HEK293T (cell line): ENCODE measurements at regions not wholly inside any gene's neighbourhood (a gene's known extent, or its start where the extent isn't known, plus 50 kb on each side); places are given as distances from the start of the nearest gene placed in this dataset.

Experiments
- BHLHE40 ChIP-seq: fragments of 450-650 bp; IDR thresholded peaks from 2 replicates; pipeline ENCODE4 v1.6.1; 2016; ENCODE audit warnings: mild to moderate bottlenecking, moderate library complexity, borderline replicate concordance
- ELF4 ChIP-seq: fragments of 450-650 bp; IDR thresholded peaks from 2 replicates; pipeline ENCODE4 v1.6.1; 2017; ENCODE audit warnings: antibody characterized with exemption
- FOXA1 ChIP-seq: fragments of 450-650 bp; IDR thresholded peaks from 2 replicates; pipeline ENCODE4 v1.6.1; 2016; ENCODE audit warnings: mild to moderate bottlenecking
- FOXK2 ChIP-seq: fragments of 450-650 bp; IDR thresholded peaks from 2 replicates; pipeline ENCODE4 v1.6.1; 2016; ENCODE audit warnings: mild to moderate bottlenecking
- FOXM1 ChIP-seq: fragments of 450-650 bp; IDR thresholded peaks from 2 replicates; pipeline ENCODE4 v1.6.1; 2017; ENCODE audit warnings: mild to moderate bottlenecking, borderline replicate concordance
- HDGF ChIP-seq: fragments of 450-650 bp; IDR thresholded peaks from 2 replicates; pipeline ENCODE4 v1.6.1; 2017; ENCODE audit warnings: antibody characterized with exemption, borderline replicate concordance
- L3MBTL2 ChIP-seq: fragments of 450-650 bp; conservative IDR thresholded peaks from 2 replicates; pipeline ENCODE4 v1.6.1; 2016; ENCODE audit warnings: mild to moderate bottlenecking
- LEF1 ChIP-seq: fragments of 450-650 bp; IDR thresholded peaks from 2 replicates; pipeline ENCODE4 v1.6.1; 2017; ENCODE audit warnings: mild to moderate bottlenecking, borderline replicate concordance
- NFRKB ChIP-seq: fragments of 450-650 bp; IDR thresholded peaks from 2 replicates; pipeline ENCODE4 v1.6.1; 2016; ENCODE audit warnings: mild to moderate bottlenecking, moderate library complexity
- SP1 ChIP-seq: fragments of 450-650 bp; IDR thresholded peaks from 2 replicates; pipeline ENCODE4 v1.6.1; 2017
- SUZ12 ChIP-seq: fragments of 450-650 bp; IDR thresholded peaks from 2 replicates; pipeline ENCODE4 v1.6.1; 2016; ENCODE audit warnings: mild to moderate bottlenecking
- TARDBP ChIP-seq: fragments of 450-650 bp; IDR thresholded peaks from 2 replicates; pipeline ENCODE4 v1.6.1; 2016
- ZNF384 ChIP-seq: fragments of 450-650 bp; IDR thresholded peaks from 2 replicates; pipeline ENCODE4 v1.6.1; 2016

DNA sequence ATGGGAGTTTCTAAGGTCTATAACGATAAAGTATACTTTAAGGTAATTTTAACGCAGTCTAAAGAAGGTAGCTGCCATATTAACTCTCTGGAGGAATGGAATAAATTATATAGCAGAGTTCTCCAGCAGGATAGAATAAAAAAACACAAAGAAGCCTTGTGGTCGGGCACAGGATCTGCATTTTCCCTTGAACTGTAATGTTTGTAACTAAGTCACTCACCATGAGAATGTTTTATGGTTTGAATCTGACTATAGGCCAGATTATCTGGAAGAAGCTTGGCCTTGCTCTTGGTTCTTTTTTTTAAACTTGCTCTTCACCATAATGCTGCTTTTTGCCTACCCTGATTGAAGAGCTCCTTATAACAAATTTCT lies 238.8 kb upstream of the NOX3 start:
- no peak for TF ChIP-seq FOXK2
- TF ChIP-seq SUZ12 = no peak
- TF ChIP-seq HDGF = no peak
- TF ChIP-seq ELF4 = no peak
- TF ChIP-seq BHLHE40 = no peak
- TF ChIP-seq FOXM1 = no peak
- no peak for TF ChIP-seq ZNF384
- TF ChIP-seq SP1 = no peak
- no peak for TF ChIP-seq FOXA1
- TF ChIP-seq NFRKB = no peak
- TF ChIP-seq L3MBTL2 = no peak
- TF ChIP-seq LEF1 = no peak
- TF ChIP-seq TARDBP = no peak
